BLaER1 treated with 17β-estradiol and CSF1 and Interleukin-3, amounts not matched to agents 10 nM and 100 nM (cell line): ENCODE measurements at regions not wholly inside any gene's neighbourhood (a gene's known extent, or its start where the extent isn't known, plus 50 kb on each side); places are given as distances from the start of the nearest gene placed in this dataset.
"Not testable (repeated sequence)": the region's sequence is repeated elsewhere in the genome, so short reads cannot be mapped to it uniquely, and the experiment has no call there.

ENCODE experiments used
- H3K27ac ChIP-seq, 11 experiments: shearing (Covaris generic); formaldehyde crosslinking; 2 replicates each; pipeline ENCODE4 v1.8.1; 2022
- H3K27me3 ChIP-seq, 11 experiments: shearing (Covaris generic); formaldehyde crosslinking; 2 replicates each; pipeline ENCODE4 v1.8.1; 2022
- H3K36me3 ChIP-seq, 11 experiments: shearing (Covaris generic); formaldehyde crosslinking; 2 replicates each; pipeline ENCODE4 v1.8.1; 2022
- H3K4me1 ChIP-seq, 10 experiments: shearing (Covaris generic); formaldehyde crosslinking; 2 replicates each; pipeline ENCODE4 v1.8.1; 2022
- H3K4me2 ChIP-seq, 11 experiments: shearing (Covaris generic); formaldehyde crosslinking; 2 replicates each; pipeline ENCODE4 v1.8.1; 2022
- H3K4me3 ChIP-seq, 10 experiments: shearing (Covaris generic); formaldehyde crosslinking; 2 replicates each; pipeline ENCODE4 v1.8.1; 2022
- H3K9ac ChIP-seq, 11 experiments: shearing (Covaris generic); formaldehyde crosslinking; 2 replicates each; pipeline ENCODE4 v1.8.1; 2022
- H3K9me3 ChIP-seq, 11 experiments: shearing (Covaris generic); formaldehyde crosslinking; replicated peaks in 1 of 11; 2 replicates each; pipeline ENCODE4 v1.8.1; 2022
- H4K20me1 ChIP-seq, 11 experiments: shearing (Covaris generic); formaldehyde crosslinking; 2 replicates each; pipeline ENCODE4 v1.8.1; 2022
- Cebpa-rat ChIP-seq, 11 experiments: shearing (Covaris generic); IDR thresholded peaks; 2 replicates each; pipeline ENCODE4 v1.8.1; 2022

DNA sequence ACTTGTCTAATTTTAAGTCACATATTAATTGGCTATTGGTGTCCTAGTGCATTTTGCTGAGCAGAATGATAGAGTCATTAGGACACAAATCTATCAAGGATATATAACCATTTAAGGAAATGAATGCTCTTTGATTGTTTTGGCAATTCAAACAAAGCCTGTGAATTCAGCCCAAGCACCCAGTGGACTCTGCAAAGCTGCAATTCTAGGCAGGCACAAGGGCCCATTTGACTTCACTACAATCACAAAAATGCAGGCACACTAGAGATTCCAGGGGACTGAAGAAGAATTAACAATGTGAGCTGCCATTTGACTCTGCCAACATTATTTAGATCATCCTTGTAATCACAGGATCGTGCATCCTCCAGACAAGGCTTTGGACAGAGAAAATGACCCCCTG lies 544.2 kb upstream of the PHF14 start:
- Histone ChIP-seq H3K4me3 (no peak overlapping the region), H3K27me3 (no peaks in the 10 kb centered on the region), H4K20me1 (no peaks in the 10 kb centered on the region), H3K36me3 (no peaks in the 10 kb centered on the region), H3K9ac (peak overlapping the region in 1 of 11 experiments; percentile 13; a peak in 1 of 22 replicates), H3K4me2 (peak overlapping the region in 6 of 11 experiments; percentile 21 to 40 (median 32); a peak in 9 of 22 replicates), H3K9me3 (no peaks in the 10 kb centered on the region; a peak in 1 of 22 replicates), H3K27ac (no peak overlapping the region), H3K4me1 (peaks cover 0 to 24% (median 12%) of the 10 kb centered on the region in 10 experiments; a peak in 12 of 20 replicates)
- no peak for TF ChIP-seq Cebpa-rat (IDR thresholded peaks at IDR 0.05)

DNA sequence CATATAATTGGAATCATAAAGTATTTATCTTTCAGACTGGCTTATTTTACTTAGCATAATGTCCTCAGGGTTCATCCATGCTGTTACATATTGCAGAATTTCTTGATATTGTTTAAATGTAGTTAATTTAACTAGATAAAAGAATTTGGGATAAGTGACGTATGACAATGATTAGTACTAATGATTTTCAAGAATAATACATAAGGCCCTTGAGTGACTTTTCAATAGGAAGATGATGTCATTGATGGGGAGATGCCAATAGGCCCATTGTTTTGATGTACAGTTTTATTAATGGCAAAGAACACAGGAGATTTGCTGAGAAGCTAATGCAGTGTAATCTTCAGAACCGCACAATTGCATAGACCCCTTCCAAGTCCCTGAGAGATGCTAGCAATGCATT lies 537.4 kb upstream of the PHF14 start:
- Histone ChIP-seq H3K27me3 (no peaks in the 10 kb centered on the region), H3K36me3 (no peaks in the 10 kb centered on the region), H3K4me2 (no peak overlapping the region), H4K20me1 (no peaks in the 10 kb centered on the region), H3K27ac (no peak overlapping the region), H3K4me1 (no peaks in the 10 kb centered on the region), H3K9me3 (no peaks in the 10 kb centered on the region; a peak in 1 of 22 replicates), H3K9ac (no peak overlapping the region), H3K4me3 (no peak overlapping the region)
- TF ChIP-seq Cebpa-rat (IDR thresholded peaks at IDR 0.05): no peak

DNA sequence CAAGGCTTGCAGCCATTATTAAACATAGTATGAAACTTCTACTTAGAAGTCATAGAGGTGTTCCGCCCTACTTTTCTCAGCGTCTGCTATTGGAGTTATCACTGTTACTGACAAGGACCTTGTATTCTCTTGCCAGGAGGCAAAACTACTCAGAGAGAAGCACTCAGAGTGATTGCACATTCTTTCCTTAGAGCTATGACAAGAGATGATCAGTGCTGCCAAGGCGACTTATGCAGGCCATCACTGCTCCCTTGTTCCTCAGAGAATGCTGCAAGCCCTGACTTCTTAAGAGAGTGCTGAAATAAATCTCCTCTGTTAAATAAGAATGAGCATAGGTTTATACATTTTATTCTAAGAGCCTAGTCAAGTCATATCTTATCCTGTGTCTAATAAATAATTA lies 534.6 kb upstream of the PHF14 start:
- Histone ChIP-seq H3K36me3 (no peaks in the 10 kb centered on the region), H3K4me2 (no peak overlapping the region), H4K20me1 (no peaks in the 10 kb centered on the region), H3K4me3 (no peak overlapping the region), H3K9ac (no peak overlapping the region), H3K27me3 (no peaks in the 10 kb centered on the region), H3K9me3 (no peaks in the 10 kb centered on the region; a peak in 1 of 22 replicates), H3K27ac (no peak overlapping the region), H3K4me1 (no peaks in the 10 kb centered on the region)
- no peak for TF ChIP-seq Cebpa-rat (IDR thresholded peaks at IDR 0.05)

DNA sequence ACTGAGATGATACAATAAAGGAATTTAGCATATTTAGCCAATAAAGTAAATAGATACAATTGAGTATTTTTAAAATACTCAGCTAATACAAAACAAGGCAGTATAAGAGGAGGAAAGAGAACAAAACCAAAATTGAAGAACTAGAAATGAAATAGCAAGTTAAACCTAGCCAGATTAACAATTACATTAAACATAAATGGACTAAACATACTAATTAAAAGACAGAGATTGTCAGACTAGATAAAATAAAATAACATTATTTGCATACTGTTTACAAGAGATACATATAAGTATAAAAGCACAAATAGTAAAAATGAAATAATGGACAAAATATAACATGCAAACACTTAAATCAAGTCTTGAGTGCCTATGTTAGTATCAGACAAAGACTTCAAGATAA lies 517.7 kb upstream of the PHF14 start:
- H3K9ac ChIP-seq: no peak overlapping the region
- no peak for TF ChIP-seq Cebpa-rat (IDR thresholded peaks at IDR 0.05)
- H3K4me1 ChIP-seq: no peaks in the 10 kb centered on the region
- H3K36me3 ChIP-seq: no peaks in the 10 kb centered on the region
- no peaks in the 10 kb centered on the region for H4K20me1 ChIP-seq
- no peaks in the 10 kb centered on the region for H3K27me3 ChIP-seq
- H3K9me3 ChIP-seq: peaks cover 0 to 10% (median 7%) of the 10 kb centered on the region in 11 experiments; a peak in 8 of 22 replicates
- H3K4me3 ChIP-seq: no peak overlapping the region
- no peak overlapping the region for H3K4me2 ChIP-seq
- H3K27ac ChIP-seq: no peak overlapping the region

DNA sequence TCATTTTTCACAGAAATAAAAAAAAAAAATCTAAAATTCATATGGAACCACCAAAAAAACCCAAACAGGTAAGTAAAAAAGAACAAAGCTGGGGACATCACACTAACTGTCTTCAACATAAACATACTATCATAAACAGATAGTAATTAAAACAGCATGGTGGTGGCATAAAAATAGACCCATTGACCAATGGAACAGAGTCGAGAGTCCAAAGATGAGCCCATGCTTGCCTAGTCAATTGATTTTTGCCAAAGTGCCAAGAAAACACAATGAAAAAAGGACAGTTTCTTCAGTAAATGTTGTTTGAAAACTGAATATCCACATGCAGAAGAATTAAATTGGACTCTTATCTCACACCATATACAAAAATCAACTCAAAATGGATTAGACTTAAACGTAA lies 513.2 kb upstream of the PHF14 start:
- Histone ChIP-seq H3K9ac (no peak overlapping the region), H3K4me1 (no peaks in the 10 kb centered on the region), H4K20me1 (no peaks in the 10 kb centered on the region), H3K27ac (no peak overlapping the region), H3K4me2 (no peak overlapping the region), H3K27me3 (no peaks in the 10 kb centered on the region), H3K9me3 (peaks cover 0 to 10% (median 5%) of the 10 kb centered on the region in 11 experiments; a peak in 8 of 22 replicates), H3K4me3 (no peak overlapping the region), H3K36me3 (no peaks in the 10 kb centered on the region)
- TF ChIP-seq Cebpa-rat (IDR thresholded peaks at IDR 0.05): no peak

DNA sequence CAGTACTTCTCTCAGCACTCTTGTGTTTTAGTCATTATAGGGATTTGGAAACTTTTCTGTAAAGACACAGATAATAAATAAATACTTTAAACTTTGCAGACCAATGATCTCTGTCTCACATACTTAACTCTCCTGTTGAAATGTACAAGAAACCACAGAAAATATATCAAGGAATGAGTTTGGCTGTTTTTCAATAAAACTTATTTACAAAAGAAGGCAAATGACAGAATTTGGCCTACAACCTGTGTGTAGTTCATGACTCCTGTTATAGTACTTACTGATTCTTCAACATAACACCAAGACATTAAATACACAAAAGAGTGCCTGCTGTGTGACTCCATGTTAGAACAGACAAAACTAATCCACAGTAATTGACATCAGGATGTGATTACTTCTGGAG lies 510.0 kb upstream of the PHF14 start:
- H3K4me3 ChIP-seq: no peak overlapping the region
- no peaks in the 10 kb centered on the region for H3K4me1 ChIP-seq
- no peak for TF ChIP-seq Cebpa-rat (IDR thresholded peaks at IDR 0.05)
- no peaks in the 10 kb centered on the region for H3K27me3 ChIP-seq
- H3K9ac ChIP-seq: no peak overlapping the region
- no peaks in the 10 kb centered on the region for H3K36me3 ChIP-seq
- H4K20me1 ChIP-seq: no peaks in the 10 kb centered on the region
- no peak overlapping the region for H3K4me2 ChIP-seq
- no peak overlapping the region for H3K27ac ChIP-seq
- H3K9me3 ChIP-seq: no peaks in the 10 kb centered on the region; a peak in 1 of 22 replicates

DNA sequence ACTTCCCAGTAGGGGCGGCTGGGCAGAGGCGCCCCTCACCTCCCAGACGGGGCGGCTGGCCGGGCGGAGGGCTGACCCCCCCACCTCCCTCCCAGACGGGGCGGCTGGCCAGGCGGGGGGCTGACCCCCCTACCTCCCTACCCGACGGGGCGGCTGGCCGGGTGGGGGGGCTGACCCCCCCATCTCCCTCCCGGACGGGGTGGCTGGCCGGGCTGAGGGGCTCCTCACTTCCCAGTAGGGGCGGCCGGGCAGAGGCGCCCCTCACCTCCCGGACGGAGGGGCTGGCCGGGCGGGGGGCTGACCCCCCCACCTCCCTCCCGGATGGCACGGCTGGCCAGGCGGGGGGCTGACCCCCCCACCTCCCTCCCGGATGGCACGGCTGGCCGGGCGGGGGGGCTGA lies 508.1 kb upstream of the PHF14 start:
- not testable (repeated sequence) for H3K9me3 ChIP-seq, H3K4me2 ChIP-seq, H3K4me1 ChIP-seq, H3K4me3 ChIP-seq, H3K27ac ChIP-seq, H3K27me3 ChIP-seq, H3K36me3 ChIP-seq, H3K9ac ChIP-seq, H4K20me1 ChIP-seq

DNA sequence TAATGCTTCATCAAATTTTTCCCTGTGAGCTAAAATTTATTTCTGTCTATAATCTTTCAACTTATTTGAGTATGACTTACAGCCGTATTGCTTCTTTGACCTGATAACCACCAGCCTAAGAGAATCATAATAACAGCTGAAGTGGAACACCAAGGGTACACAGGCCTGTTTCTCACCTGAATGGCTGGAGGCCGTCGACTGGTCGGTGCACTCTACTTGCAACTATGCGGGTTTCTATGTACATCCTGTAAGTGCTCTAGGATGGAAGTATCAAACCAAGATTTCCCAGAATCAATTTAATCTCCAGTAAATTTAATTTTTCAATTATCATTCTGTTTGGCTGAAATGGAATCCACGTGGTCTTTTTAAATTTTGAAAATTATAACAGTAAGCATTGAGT lies 504.8 kb upstream of the PHF14 start:
- Histone ChIP-seq H3K9ac (no peak overlapping the region), H4K20me1 (no peaks in the 10 kb centered on the region), H3K9me3 (no peaks in the 10 kb centered on the region; a peak in 1 of 22 replicates), H3K4me1 (no peaks in the 10 kb centered on the region), H3K4me3 (no peak overlapping the region), H3K27ac (no peak overlapping the region), H3K27me3 (no peaks in the 10 kb centered on the region), H3K36me3 (no peaks in the 10 kb centered on the region), H3K4me2 (no peak overlapping the region)
- TF ChIP-seq Cebpa-rat (IDR thresholded peaks at IDR 0.05): no peak

DNA sequence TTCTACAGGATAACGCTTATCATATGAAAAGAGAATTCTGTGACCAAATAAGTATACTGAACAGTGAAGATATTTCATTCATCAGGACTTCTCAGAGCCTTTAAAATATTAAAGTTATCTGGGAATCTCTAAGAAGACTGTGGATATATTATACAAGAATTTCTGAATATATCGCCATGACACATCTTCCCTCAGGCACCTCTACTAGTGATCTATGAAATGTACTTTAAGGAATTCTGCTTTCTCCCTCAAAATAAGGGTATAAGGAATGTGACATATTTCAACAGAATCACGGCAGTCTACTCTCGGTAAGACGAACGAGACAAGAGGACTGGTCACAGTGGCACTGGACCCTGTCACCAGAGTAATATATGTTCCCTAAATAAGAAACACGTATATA lies 504.2 kb upstream of the PHF14 start:
- TF ChIP-seq Cebpa-rat (IDR thresholded peaks at IDR 0.05): no peak
- H3K4me1 ChIP-seq: no peaks in the 10 kb centered on the region
- H4K20me1 ChIP-seq: no peaks in the 10 kb centered on the region
- no peaks in the 10 kb centered on the region for H3K36me3 ChIP-seq
- H3K4me2 ChIP-seq: no peak overlapping the region
- no peak overlapping the region for H3K9ac ChIP-seq
- H3K4me3 ChIP-seq: no peak overlapping the region
- H3K9me3 ChIP-seq: no peaks in the 10 kb centered on the region; a peak in 1 of 22 replicates
- H3K27ac ChIP-seq: no peak overlapping the region
- no peaks in the 10 kb centered on the region for H3K27me3 ChIP-seq

DNA sequence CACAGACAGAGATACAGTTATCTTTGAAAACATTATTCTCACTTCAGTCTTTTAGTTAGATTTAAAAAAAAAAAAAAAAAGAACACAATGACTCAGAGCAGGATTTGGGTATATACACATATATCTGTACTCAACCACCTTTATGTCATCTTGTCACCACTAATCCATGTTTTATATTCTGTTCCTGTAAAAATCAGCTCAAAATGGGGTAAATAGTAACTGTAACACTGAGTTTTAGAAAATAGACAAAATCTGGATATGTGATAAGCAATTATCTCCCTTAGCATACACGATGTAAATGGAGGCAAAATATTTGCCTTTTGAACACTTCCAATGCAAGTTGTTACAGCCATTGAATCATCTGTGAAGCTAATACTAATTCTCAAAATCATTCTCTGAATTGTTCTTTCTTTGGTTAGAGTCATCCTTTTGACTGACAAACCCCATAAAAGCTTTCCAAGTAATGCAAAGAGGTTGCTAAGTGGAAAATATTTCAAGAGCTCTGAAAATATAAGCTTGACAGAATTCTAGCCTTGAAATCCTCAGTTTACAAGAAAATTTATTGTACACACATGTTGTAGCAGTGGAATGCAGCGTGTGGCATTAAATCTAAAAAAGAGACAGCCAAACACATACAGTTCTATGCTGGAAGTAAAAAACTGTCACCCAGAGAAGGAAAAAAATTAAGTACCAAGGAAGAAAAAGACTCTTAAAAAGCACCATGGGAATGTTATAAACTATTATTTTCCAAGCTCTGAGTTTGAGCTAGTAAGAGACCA lies 502.2 kb upstream of the PHF14 start:
- H3K9ac ChIP-seq: no peak overlapping the region
- H3K36me3 ChIP-seq: no peaks in the 10 kb centered on the region
- no peak for TF ChIP-seq Cebpa-rat (IDR thresholded peaks at IDR 0.05)
- H3K27ac ChIP-seq: no peak overlapping the region
- H3K27me3 ChIP-seq: no peaks in the 10 kb centered on the region
- no peak overlapping the region for H3K4me3 ChIP-seq
- H4K20me1 ChIP-seq: no peaks in the 10 kb centered on the region
- H3K4me1 ChIP-seq: no peaks in the 10 kb centered on the region
- H3K4me2 ChIP-seq: no peak overlapping the region
- H3K9me3 ChIP-seq: no peaks in the 10 kb centered on the region
